ENCODE measurements at regions not wholly inside any gene's neighbourhood (a gene's known extent, or its start where the extent isn't known, plus 50 kb on each side); places are given as distances from the start of the nearest gene placed in this dataset.

- ATAC-seq = no peak
- H3K4me3 ChIP-seq (ENCODE audit: low read depth in 2 of 2, low read length in 2 of 2) = no peak overlapping the region
- TF ChIP-seq SIN3A (IDR thresholded peaks at IDR 0.05; ENCODE audit: borderline replicate concordance, insufficient read depth, low read depth, low read length) (no peak), CTCF (IDR thresholded peaks at IDR 0.05) (no peak), POLR2AphosphoS5 (IDR thresholded peaks at IDR 0.05; ENCODE audit: low read depth, low read length) (no peak), TCF7L2 (IDR thresholded peaks at IDR 0.05; ENCODE audit: low read depth, low read length) (no peak), REST (IDR thresholded peaks at IDR 0.05; ENCODE audit: insufficient read depth in 1 of 2, low read depth in 2 of 2, low read length in 1 of 2) (no peak)
- no peak for DNase-seq (ENCODE audit: low read depth, low spot score)
- in situ Hi-C loops (cut with HindIII; ENCODE audit: low pct_unique_long_range_greater_than_20kb, low sequenced_read_pairs) = no loop called here
- no TSS peak for BruUV-seq (replicated peaks)
- no peaks in the 10 kb centered on the region for H3K36me3 ChIP-seq (ENCODE audit: control insufficient read depth, insufficient read depth, low read length)
- no peaks in the 10 kb centered on the region for H3K9me3 ChIP-seq (ENCODE audit: control insufficient read depth, insufficient read depth, low read depth, low read length)
- CTCF ChIA-PET = no interaction called here
- no peak overlapping the region for H3K27ac ChIP-seq (ENCODE audit: low read length)
- no peaks in the 10 kb centered on the region for H3K27me3 ChIP-seq (ENCODE audit: control insufficient read depth, insufficient read depth, low read length)
- H3K4me1 ChIP-seq (ENCODE audit: control insufficient read depth, insufficient read depth, low read length) = no peaks in the 10 kb centered on the region
- POLR2A ChIA-PET = interaction anchor here (0.6 kb wide), 2 partner anchors 87 to 1294 kb away, joined by 3 to 6 read pairs; no protein-coding TSS in a partner anchor
- intact Hi-C loops (cut with micrococcal nuclease; ENCODE audit: unreplicated experiment) = no loop called here
These were observed 94.7 kb upstream of the GSC start for GRCh38 chr14:94864387-94865195.

- no peak overlapping the region for H3K27ac ChIP-seq (ENCODE audit: low read length)
- TF ChIP-seq POLR2AphosphoS5 (IDR thresholded peaks at IDR 0.05; ENCODE audit: low read depth, low read length) (no peak), SIN3A (IDR thresholded peaks at IDR 0.05; ENCODE audit: borderline replicate concordance, insufficient read depth, low read depth, low read length) (no peak), REST (IDR thresholded peaks at IDR 0.05; ENCODE audit: insufficient read depth in 1 of 2, low read depth in 2 of 2, low read length in 1 of 2) (no peak), CTCF (IDR thresholded peaks at IDR 0.05) (no peak), TCF7L2 (IDR thresholded peaks at IDR 0.05; ENCODE audit: low read depth, low read length) (no peak)
- in situ Hi-C loops (cut with HindIII; ENCODE audit: low pct_unique_long_range_greater_than_20kb, low sequenced_read_pairs) (no loop called here), intact Hi-C loops (cut with micrococcal nuclease; ENCODE audit: unreplicated experiment) (no loop called here)
- H3K27me3 ChIP-seq (ENCODE audit: control insufficient read depth, insufficient read depth, low read length) = no peaks in the 10 kb centered on the region
- no peaks in the 10 kb centered on the region for H3K4me1 ChIP-seq (ENCODE audit: control insufficient read depth, insufficient read depth, low read length)
- H3K4me3 ChIP-seq (ENCODE audit: low read depth in 2 of 2, low read length in 2 of 2) = no peak overlapping the region
- no peak for ATAC-seq
- no peak for DNase-seq (ENCODE audit: low read depth, low spot score)
- POLR2A ChIA-PET = no interaction called here
- H3K9me3 ChIP-seq (ENCODE audit: control insufficient read depth, insufficient read depth, low read depth, low read length) = no peaks in the 10 kb centered on the region
- H3K36me3 ChIP-seq (ENCODE audit: control insufficient read depth, insufficient read depth, low read length) = no peaks in the 10 kb centered on the region
- no TSS peak for BruUV-seq (replicated peaks)
- CTCF ChIA-PET = interaction anchor here (0.6 kb wide), 1 partner anchor 236 kb away, joined by 3 read pairs; no protein-coding TSS in a partner anchor
These were observed 93.5 kb upstream of the GSC start for GRCh38 chr14:94863366-94863765.
